ENCODE measurements at regions not wholly inside any gene's neighbourhood (a gene's known extent, or its start where the extent isn't known, plus 50 kb on each side); places are given as distances from the start of the nearest gene placed in this dataset.

GRCh38 chr11:57871231-57871630 is 109.6 kb downstream of the CTNND1 start:
- H3K9me3 ChIP-seq, result no peaks in the 10 kb centered on the region
- TF ChIP-seq CTCF (IDR thresholded peaks at IDR 0.05), result no peak
- TF ChIP-seq POLR2A (IDR thresholded peaks at IDR 0.05), result no peak
- H3K36me3 ChIP-seq, result no peaks in the 10 kb centered on the region
- no peak for DNase-seq
- no peak overlapping the region for H3K27ac ChIP-seq
- no peak overlapping the region for H3K4me3 ChIP-seq
- H3K27me3 ChIP-seq, result no peaks in the 10 kb centered on the region
- no peaks in the 10 kb centered on the region for H3K4me1 ChIP-seq

- Histone ChIP-seq H3K9me3 (no peaks in the 10 kb centered on the region), H3K4me1 (no peaks in the 10 kb centered on the region), H3K4me3 (no peak overlapping the region), H3K36me3 (no peaks in the 10 kb centered on the region), H3K27me3 (no peaks in the 10 kb centered on the region), H3K27ac (no peak overlapping the region)
- no peak for TF ChIP-seq CTCF (IDR thresholded peaks at IDR 0.05)
- TF ChIP-seq POLR2A (IDR thresholded peaks at IDR 0.05), result no peak
- no peak for DNase-seq
These were observed 111.8 kb downstream of the CTNND1 start for GRCh38 chr11:57873196-57873911.

DNA sequence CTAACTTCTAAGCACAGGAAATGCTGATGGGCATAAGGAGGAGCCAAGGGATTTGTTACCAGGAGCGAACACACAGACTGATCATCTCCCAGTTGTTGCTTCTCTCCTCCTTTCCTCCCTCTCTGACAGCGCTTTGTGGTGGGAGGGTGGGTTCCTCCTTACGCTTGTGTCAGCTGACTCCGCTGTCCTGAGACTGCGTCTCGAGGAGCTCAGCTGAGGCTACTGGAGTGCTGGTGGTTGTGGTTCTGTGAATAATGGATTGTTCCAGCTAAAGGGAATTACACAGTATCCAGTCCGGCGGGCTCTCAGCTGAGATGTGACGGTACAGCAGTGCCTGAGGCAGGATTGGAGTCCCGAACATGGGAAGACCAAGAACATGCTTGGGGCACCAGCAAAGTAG is 113.4 kb downstream of the CTNND1 start:
- H3K9me3 ChIP-seq, result no peaks in the 10 kb centered on the region
- H3K27me3 ChIP-seq, result no peaks in the 10 kb centered on the region
- DNase-seq, result no peak
- TF ChIP-seq CTCF (IDR thresholded peaks at IDR 0.05) (no peak), POLR2A (IDR thresholded peaks at IDR 0.05) (no peak)
- H3K27ac ChIP-seq, result no peak overlapping the region
- no peak overlapping the region for H3K4me3 ChIP-seq
- no peaks in the 10 kb centered on the region for H3K4me1 ChIP-seq
- H3K36me3 ChIP-seq, result no peaks in the 10 kb centered on the region

GRCh38 chr11:57881647-57882046 is 120.0 kb downstream of the CTNND1 start:
- H3K4me3 ChIP-seq, result no peak overlapping the region
- no peaks in the 10 kb centered on the region for H3K36me3 ChIP-seq
- TF ChIP-seq POLR2A (IDR thresholded peaks at IDR 0.05), result no peak
- TF ChIP-seq CTCF (IDR thresholded peaks at IDR 0.05), result no peak
- H3K27me3 ChIP-seq, result no peaks in the 10 kb centered on the region
- no peaks in the 10 kb centered on the region for H3K4me1 ChIP-seq
- no peak overlapping the region for H3K27ac ChIP-seq
- no peak for DNase-seq
- no peaks in the 10 kb centered on the region for H3K9me3 ChIP-seq

GRCh38 chr11:57883630-57884029 is 122.0 kb downstream of the CTNND1 start:
- H3K4me1 ChIP-seq, result no peaks in the 10 kb centered on the region
- TF ChIP-seq POLR2A (IDR thresholded peaks at IDR 0.05) (no peak), CTCF (IDR thresholded peaks at IDR 0.05) (no peak)
- DNase-seq, result no peak
- H3K36me3 ChIP-seq, result no peaks in the 10 kb centered on the region
- H3K27ac ChIP-seq, result no peak overlapping the region
- H3K27me3 ChIP-seq, result no peaks in the 10 kb centered on the region
- H3K4me3 ChIP-seq, result no peak overlapping the region
- no peaks in the 10 kb centered on the region for H3K9me3 ChIP-seq
